Activated CD4-positive, alpha-beta T cell treated with anti-CD3 and anti-CD28 coated beads for 36 hours (primary cell): ENCODE measurements at regions not wholly inside any gene's neighbourhood (a gene's known extent, or its start where the extent isn't known, plus 50 kb on each side); places are given as distances from the start of the nearest gene placed in this dataset.

ENCODE experiments used
- ATAC-seq: fragments of 200-7000 bp; cut with Tn5 transposase; one replicate; pipeline ENCODE4 v1.10.0; 2021; ENCODE audit warnings: mild to moderate bottlenecking, moderate library complexity
- CTCF ChIA-PET: fragments of 350-600 bp; sonication (Branson Sonifier 250); formaldehyde crosslinking; loops from one replicate; lab custom pipeline; 2021; ENCODE audit warnings: antibody characterized with exemption; lab: Charles Lee
- POLR2A ChIA-PET: fragments of 350-600 bp; sonication (Branson Sonifier 250); formaldehyde crosslinking; loops from one replicate; lab custom pipeline; 2021; ENCODE audit warnings: antibody characterized with exemption, inconsistent platforms; lab: Charles Lee
- DNase-seq: peaks from one replicate; pipeline ENCODE4 v3.0.0-alpha.2; 2020
- H3K27ac Mint-ChIP-seq: one replicate; pipeline ENCODE4 v1.8.0; 2021; ENCODE audit warnings: mixed read lengths
- H3K27me3 Mint-ChIP-seq: one replicate; pipeline ENCODE4 v1.8.0; 2021; ENCODE audit warnings: mixed read lengths
- H3K36me3 Mint-ChIP-seq: one replicate; pipeline ENCODE4 v1.8.0; 2021; ENCODE audit warnings: low read depth, mixed read lengths
- H3K4me1 Mint-ChIP-seq: one replicate; pipeline ENCODE4 v1.8.0; 2021; ENCODE audit warnings: mixed read lengths
- H3K4me3 Mint-ChIP-seq: one replicate; pipeline ENCODE4 v1.8.0; 2021; ENCODE audit warnings: mild to moderate bottlenecking, moderate library complexity, mixed read lengths
- H3K9me3 Mint-ChIP-seq: one replicate; pipeline ENCODE4 v1.8.0; 2021; ENCODE audit warnings: low read depth, mixed read lengths
- intact Hi-C, 2 experiments: fragments of 100-400 bp; cut with DNase I in 1 of 2; cut with micrococcal nuclease in 1 of 2; formaldehyde crosslinking; loops; one replicate each; pipeline versions ENCODE4 v1.14.2 to v1.15.1; 2022 to 2024; cut with DNase I, micrococcal nuclease

GRCh38 chr10:31186225-31187000, 132.6 kb upstream of the ZEB1 start:
- no peak overlapping the region for H3K4me3 Mint-ChIP-seq
- intact Hi-C loops: no loop called here
- DNase-seq (peak; percentile 10), ATAC-seq (no peak)
- H3K36me3 Mint-ChIP-seq: no peaks in the 10 kb centered on the region
- H3K9me3 Mint-ChIP-seq: no peaks in the 10 kb centered on the region
- H3K4me1 Mint-ChIP-seq: no peaks in the 10 kb centered on the region
- H3K27ac Mint-ChIP-seq: no peak overlapping the region
- POLR2A ChIA-PET: no interaction called here
- CTCF ChIA-PET: no interaction called here
- no peaks in the 10 kb centered on the region for H3K27me3 Mint-ChIP-seq

DNA sequence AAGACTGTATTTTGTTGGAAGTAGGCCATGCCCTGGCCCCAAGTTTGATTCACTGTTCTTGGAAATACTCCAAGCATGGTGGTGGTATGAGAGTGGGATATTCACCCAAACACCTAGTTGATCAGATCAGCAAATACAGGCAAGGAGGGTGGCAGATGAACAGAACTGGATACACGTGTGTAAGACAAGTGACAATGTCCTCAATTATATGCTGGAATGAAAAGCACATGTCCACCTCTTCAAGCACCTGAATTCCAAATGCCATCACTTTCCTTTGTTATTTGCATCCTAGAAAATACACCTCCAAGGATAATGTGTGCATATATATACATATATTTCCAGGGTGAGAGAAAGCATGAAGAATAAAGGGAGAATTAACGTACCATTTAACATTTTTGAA, 131.8 kb upstream of the ZEB1 start:
- Mint-ChIP-seq H3K36me3 (no peaks in the 10 kb centered on the region), H3K27ac (no peak overlapping the region), H3K4me3 (no peak overlapping the region), H3K4me1 (no peaks in the 10 kb centered on the region), H3K9me3 (no peaks in the 10 kb centered on the region), H3K27me3 (no peaks in the 10 kb centered on the region)
- intact Hi-C loops: no loop called here
- DNase-seq (no peak), ATAC-seq (no peak)
- POLR2A ChIA-PET: no interaction called here
- CTCF ChIA-PET: no interaction called here

DNA sequence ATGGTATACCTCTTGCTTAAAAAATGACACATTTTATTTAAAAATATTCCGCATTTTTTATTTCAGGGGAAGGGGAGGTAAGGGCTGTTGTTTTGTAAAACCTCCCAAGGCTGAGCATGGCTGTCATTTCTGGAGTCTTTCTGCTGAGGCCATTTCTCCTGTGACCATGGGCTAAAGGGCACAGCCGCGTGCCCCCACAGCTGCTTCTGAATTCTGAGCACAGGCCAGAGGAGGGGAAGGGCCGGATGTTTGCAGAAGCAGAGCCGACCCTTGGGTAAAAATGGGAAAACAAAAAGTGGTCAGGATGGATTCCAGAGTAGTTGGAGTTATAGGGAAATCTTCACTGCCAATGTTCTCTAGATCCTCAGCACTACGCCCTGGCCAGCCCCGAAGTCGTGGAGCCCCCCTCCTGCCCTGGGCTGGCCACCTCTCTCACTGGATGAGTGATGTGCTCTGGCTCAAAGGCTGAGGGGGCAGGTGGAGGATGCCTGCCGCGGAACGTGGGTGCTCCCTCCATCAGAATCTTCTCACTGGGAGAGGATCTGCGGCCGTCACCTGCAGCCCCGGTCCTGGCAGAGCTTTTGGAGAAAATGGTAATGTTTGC, 131.3 kb upstream of the ZEB1 start:
- H3K27ac Mint-ChIP-seq: no peak overlapping the region
- no peak for ATAC-seq
- H3K4me3 Mint-ChIP-seq: no peak overlapping the region
- H3K27me3 Mint-ChIP-seq: no peaks in the 10 kb centered on the region
- no peak for DNase-seq
- intact Hi-C loops: no loop called here
- CTCF ChIA-PET: no interaction called here
- no peaks in the 10 kb centered on the region for H3K9me3 Mint-ChIP-seq
- POLR2A ChIA-PET: no interaction called here
- no peaks in the 10 kb centered on the region for H3K4me1 Mint-ChIP-seq
- no peaks in the 10 kb centered on the region for H3K36me3 Mint-ChIP-seq

DNA sequence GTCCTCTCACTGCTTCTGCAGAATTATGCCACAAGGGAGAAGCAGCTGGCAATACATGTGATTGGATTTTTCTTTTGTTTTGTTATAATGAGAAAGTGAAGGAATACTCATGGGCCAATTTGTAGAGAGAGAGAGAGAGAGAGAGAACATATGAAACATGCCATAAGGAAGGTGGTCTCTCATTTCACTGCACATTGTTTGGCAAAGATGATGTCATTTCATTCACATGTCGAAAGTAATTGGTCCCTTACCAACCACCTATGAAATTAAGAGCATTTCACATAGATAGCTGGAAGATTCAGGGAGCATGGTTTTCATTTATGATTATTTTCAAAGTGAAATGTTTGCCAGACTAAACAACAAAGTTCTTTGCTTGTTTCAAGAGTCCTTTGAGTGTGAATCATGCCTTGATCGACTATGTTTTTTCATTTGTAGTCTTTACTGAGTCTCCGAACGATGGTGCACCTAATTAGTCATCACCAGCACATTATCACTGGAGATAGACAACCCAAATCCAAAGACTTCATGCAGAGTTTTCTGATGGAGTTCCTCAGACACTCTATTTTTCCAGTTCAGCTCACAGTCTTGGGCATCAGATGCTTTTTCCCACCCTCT, 130.1 kb upstream of the ZEB1 start:
- intact Hi-C loops: no loop called here
- Mint-ChIP-seq H3K4me3 (no peak overlapping the region), H3K27me3 (no peaks in the 10 kb centered on the region), H3K36me3 (no peaks in the 10 kb centered on the region), H3K9me3 (no peaks in the 10 kb centered on the region), H3K27ac (no peak overlapping the region), H3K4me1 (no peaks in the 10 kb centered on the region)
- ATAC-seq (no peak), DNase-seq (no peak)
- ChIA-PET POLR2A (no interaction called here), CTCF (no interaction called here)

DNA sequence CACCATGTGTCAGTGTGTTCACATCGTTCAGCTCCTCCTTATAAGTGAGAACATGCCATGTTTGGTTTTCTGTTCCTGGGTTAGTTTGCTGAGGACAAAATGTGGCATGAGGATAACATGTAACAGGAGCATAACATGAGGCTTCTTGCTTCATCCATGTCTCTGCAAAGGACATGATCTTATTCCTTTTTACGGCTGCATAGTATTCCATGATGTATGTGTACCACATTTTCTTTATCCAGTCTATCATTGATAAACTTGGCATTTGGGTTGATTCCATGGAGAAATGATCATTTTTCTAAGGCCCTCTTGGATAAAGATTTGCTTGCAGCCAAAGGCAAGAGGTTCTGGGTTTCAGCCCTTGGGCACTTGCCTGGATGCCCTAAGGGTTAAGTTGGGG, 128.5 kb upstream of the ZEB1 start:
- H3K36me3 Mint-ChIP-seq: no peaks in the 10 kb centered on the region

DNA sequence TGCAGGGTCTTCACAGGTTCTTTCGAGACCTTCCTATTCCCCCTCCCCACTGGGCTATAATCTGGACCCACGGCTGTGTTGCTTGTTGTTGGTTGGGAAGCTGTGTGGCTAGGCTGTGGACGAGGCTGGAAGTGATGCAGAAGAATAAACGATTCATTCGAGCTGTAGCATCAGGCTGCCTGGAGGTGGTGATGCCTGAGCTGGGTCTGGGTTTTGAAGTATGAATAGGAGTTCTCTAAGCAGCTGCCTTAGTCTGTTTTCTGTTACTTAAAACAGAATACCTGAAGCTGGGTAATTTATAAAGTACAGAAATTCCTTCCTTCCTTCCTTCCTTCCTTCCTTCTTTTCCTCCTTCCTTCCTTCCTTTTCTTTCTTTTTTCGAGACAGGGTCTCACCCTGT, 126.5 kb upstream of the ZEB1 start:
- no peak for ATAC-seq
- ChIA-PET POLR2A (interaction anchor here (0.6 kb wide), 1 partner anchor 579 kb away, joined by 3 read pairs; no protein-coding TSS in a partner anchor), CTCF (no interaction called here)
- no peaks in the 10 kb centered on the region for H3K4me1 Mint-ChIP-seq
- no peak for DNase-seq
- no peaks in the 10 kb centered on the region for H3K36me3 Mint-ChIP-seq
- intact Hi-C loops: no loop called here
- no peak overlapping the region for H3K27ac Mint-ChIP-seq
- H3K9me3 Mint-ChIP-seq: no peaks in the 10 kb centered on the region
- no peak overlapping the region for H3K4me3 Mint-ChIP-seq
- no peaks in the 10 kb centered on the region for H3K27me3 Mint-ChIP-seq

More for the DNA sequence above, 128.5 kb upstream of the ZEB1 start:
- POLR2A ChIA-PET: no interaction called here
- ATAC-seq (no peak), DNase-seq (no peak)
- CTCF ChIA-PET: interaction anchor here (0.6 to 0.7 kb wide), 2 partner anchors 13 to 376 kb away, joined by 3 read pairs; no protein-coding TSS in a partner anchor
- intact Hi-C loops: no loop called here
- H3K4me1 Mint-ChIP-seq: no peaks in the 10 kb centered on the region
- no peaks in the 10 kb centered on the region for H3K27me3 Mint-ChIP-seq
- no peak overlapping the region for H3K27ac Mint-ChIP-seq
- H3K9me3 Mint-ChIP-seq: no peaks in the 10 kb centered on the region
- no peak overlapping the region for H3K4me3 Mint-ChIP-seq

- intact Hi-C loops: no loop called here
- CTCF ChIA-PET: interaction anchor here (1.1 kb wide), 1 partner anchor 113 kb away, joined by 4 read pairs; no protein-coding TSS in a partner anchor
- Mint-ChIP-seq H3K36me3 (no peaks in the 10 kb centered on the region), H3K27ac (no peak overlapping the region), H3K4me1 (no peaks in the 10 kb centered on the region), H3K4me3 (no peak overlapping the region), H3K9me3 (no peaks in the 10 kb centered on the region), H3K27me3 (no peaks in the 10 kb centered on the region)
- POLR2A ChIA-PET: no interaction called here
- DNase-seq (no peak), ATAC-seq (no peak)
These were observed 124.0 kb upstream of the ZEB1 start for GRCh38 chr10:31194986-31195385.

- no peak for ATAC-seq
- no peaks in the 10 kb centered on the region for H3K36me3 Mint-ChIP-seq
- H3K4me3 Mint-ChIP-seq: no peak overlapping the region
- no peaks in the 10 kb centered on the region for H3K27me3 Mint-ChIP-seq
- ChIA-PET CTCF (interaction anchor here (0.6 to 1.1 kb wide), 2 partner anchors 16 to 388 kb away, joined by 3 read pairs; no protein-coding TSS in a partner anchor), POLR2A (no interaction called here)
- no peaks in the 10 kb centered on the region for H3K4me1 Mint-ChIP-seq
- H3K27ac Mint-ChIP-seq: no peak overlapping the region
- intact Hi-C loops: no loop called here
- DNase-seq: no peak
- no peaks in the 10 kb centered on the region for H3K9me3 Mint-ChIP-seq
These were observed 121.1 kb upstream of the ZEB1 start for GRCh38 chr10:31197886-31198285.

- Mint-ChIP-seq H3K27ac (no peak overlapping the region), H3K36me3 (no peaks in the 10 kb centered on the region), H3K27me3 (no peaks in the 10 kb centered on the region), H3K4me1 (no peaks in the 10 kb centered on the region), H3K9me3 (peaks cover 4% of the 10 kb centered on the region), H3K4me3 (no peak overlapping the region)
- ChIA-PET CTCF (no interaction called here), POLR2A (no interaction called here)
- ATAC-seq (no peak), DNase-seq (no peak)
- intact Hi-C loops: no loop called here
These were observed 114.9 kb upstream of the ZEB1 start for GRCh38 chr10:31204090-31204489.

GRCh38 chr10:31207636-31208035, 111.4 kb upstream of the ZEB1 start:
- CTCF ChIA-PET: no interaction called here

DNA sequence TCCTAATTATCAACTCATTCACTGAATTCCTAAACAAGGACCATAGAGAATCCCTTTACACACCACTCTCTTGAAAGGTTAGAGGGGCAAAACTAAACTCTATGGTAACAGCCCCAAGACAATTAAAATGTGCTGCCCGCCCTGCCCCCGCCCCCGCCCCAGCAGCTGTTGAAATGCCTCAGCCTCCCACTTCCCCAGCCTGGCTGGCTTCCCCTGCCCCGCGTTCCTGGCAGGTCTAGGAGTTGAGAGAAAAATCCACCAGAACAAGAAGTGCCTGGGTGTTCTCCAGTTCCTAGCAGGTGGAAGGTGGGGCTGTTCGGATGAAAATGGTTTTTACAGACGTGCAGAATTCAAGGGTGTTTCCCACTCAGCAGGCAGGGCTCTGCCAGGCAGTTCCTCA, 109.5 kb upstream of the ZEB1 start:
- H3K36me3 Mint-ChIP-seq: no peaks in the 10 kb centered on the region
- peaks cover 4% of the 10 kb centered on the region for H3K9me3 Mint-ChIP-seq
- ChIA-PET POLR2A (no interaction called here), CTCF (no interaction called here)
- no peaks in the 10 kb centered on the region for H3K27me3 Mint-ChIP-seq
- no peaks in the 10 kb centered on the region for H3K4me1 Mint-ChIP-seq
- ATAC-seq (no peak), DNase-seq (no peak)
- no peak overlapping the region for H3K27ac Mint-ChIP-seq
- no peak overlapping the region for H3K4me3 Mint-ChIP-seq
- intact Hi-C loops: no loop called here

More at GRCh38 chr10:31207636-31208035, 111.4 kb upstream of the ZEB1 start:
- peaks cover 4% of the 10 kb centered on the region for H3K9me3 Mint-ChIP-seq
- no peak overlapping the region for H3K4me3 Mint-ChIP-seq
- ATAC-seq (no peak), DNase-seq (no peak)
- H3K27me3 Mint-ChIP-seq: no peaks in the 10 kb centered on the region
- no peaks in the 10 kb centered on the region for H3K4me1 Mint-ChIP-seq
- POLR2A ChIA-PET: no interaction called here
- intact Hi-C loops: no loop called here
- no peaks in the 10 kb centered on the region for H3K36me3 Mint-ChIP-seq
- no peak overlapping the region for H3K27ac Mint-ChIP-seq

GRCh38 chr10:31210190-31210589, 108.8 kb upstream of the ZEB1 start:
- no peak for DNase-seq
- intact Hi-C loops: no loop called here
- Mint-ChIP-seq H3K4me3 (no peak overlapping the region), H3K27ac (no peak overlapping the region), H3K4me1 (no peaks in the 10 kb centered on the region), H3K27me3 (no peaks in the 10 kb centered on the region), H3K9me3 (no peaks in the 10 kb centered on the region), H3K36me3 (no peaks in the 10 kb centered on the region)
- ATAC-seq: no peak
- POLR2A ChIA-PET: no interaction called here
- CTCF ChIA-PET: no interaction called here
